Sigmoid colon (tissue), 6 donors: ENCODE measurements at regions not wholly inside any gene's neighbourhood (a gene's known extent, or its start where the extent isn't known, plus 50 kb on each side); places are given as distances from the start of the nearest gene placed in this dataset.

Experiments used
- DNase-seq: peaks from one replicate; pipeline ENCODE4 v3.0.0-alpha.2; 2019
- H3K27ac ChIP-seq, 4 donors: fragments of 200-600 bp; sonication (generic); one replicate each; pipeline ENCODE4 v1.5.1; 2016 to 2019; ENCODE audit warnings: mild to moderate bottlenecking in 1 of 4
- H3K27me3 ChIP-seq, 3 donors: fragments of 200-600 bp; sonication (generic); one replicate each; pipeline ENCODE4 v1.5.1; 2019; ENCODE audit warnings: mild to moderate bottlenecking in 1 of 3
- H3K36me3 ChIP-seq, 4 donors: fragments of 200-600 bp; sonication (generic); one replicate each; pipeline ENCODE4 v1.5.1; 2016 to 2019
- H3K4me1 ChIP-seq, 4 donors: fragments of 200-600 bp; sonication (generic); one replicate each; pipeline ENCODE4 v1.5.1; 2017 to 2019
- H3K4me3 ChIP-seq, 4 donors: fragments of 200-600 bp; sonication (generic); one replicate each; pipeline ENCODE4 v1.5.1; 2017 to 2019; ENCODE audit warnings: mild to moderate bottlenecking in 2 of 4, moderate library complexity in 1 of 4
- H3K9me3 ChIP-seq, 4 donors: fragments of 200-600 bp in 3 of 4; sonication (generic) in 3 of 4; one replicate each; pipeline versions ENCODE4 v1.5.1 to v1.6.1; 2013 to 2019
- EP300 ChIP-seq, 4 donors: sonication (generic); formaldehyde crosslinking; IDR thresholded peaks; one replicate each; pipeline ENCODE4 v1.6.1; 2017; ENCODE audit warnings: antibody characterized with exemption in 4 of 4
- POLR2A ChIP-seq, 2 donors: fragments of 450-650 bp; IDR thresholded peaks; one replicate each; pipeline ENCODE4 v1.6.1; 2016; ENCODE audit warnings: antibody characterized with exemption in 2 of 2, mild to moderate bottlenecking in 2 of 2, moderate library complexity in 2 of 2
- POLR2AphosphoS5 ChIP-seq, 4 donors: sonication (generic); formaldehyde crosslinking; IDR thresholded peaks; one replicate each; pipeline ENCODE4 v1.6.1; 2017; ENCODE audit warnings: antibody characterized with exemption in 4 of 4
- WGBS, 2 donors: extraction: QIAGEN DNeasy Blood & Tissue Kit; methylation state at CpG; one replicate each; pipeline ENCODE4 v1.1.7; 2013; 5-methylcytosine and 5-hydroxymethylcytosine counted together
- intact Hi-C: fragments of 100-400 bp; cut with DNase I; formaldehyde crosslinking; loops from one replicate; pipeline ENCODE4 v1.15.1; 2023
- TF ChIP-seq, protein P1 (sequence below), 4 experiments: fragments of 450-650 bp in 3 of 4; fragments of 200-600 bp in 1 of 4; IDR thresholded peaks; one replicate each; pipeline ENCODE4 v1.5.1; 2016 to 2019; ENCODE audit warnings: antibody characterized with exemption in 4 of 4, mild to moderate bottlenecking in 3 of 4, moderate library complexity in 2 of 4
- donor health status: healthy with polysubstance abuse.
- donor health status: healthy.

DNA sequence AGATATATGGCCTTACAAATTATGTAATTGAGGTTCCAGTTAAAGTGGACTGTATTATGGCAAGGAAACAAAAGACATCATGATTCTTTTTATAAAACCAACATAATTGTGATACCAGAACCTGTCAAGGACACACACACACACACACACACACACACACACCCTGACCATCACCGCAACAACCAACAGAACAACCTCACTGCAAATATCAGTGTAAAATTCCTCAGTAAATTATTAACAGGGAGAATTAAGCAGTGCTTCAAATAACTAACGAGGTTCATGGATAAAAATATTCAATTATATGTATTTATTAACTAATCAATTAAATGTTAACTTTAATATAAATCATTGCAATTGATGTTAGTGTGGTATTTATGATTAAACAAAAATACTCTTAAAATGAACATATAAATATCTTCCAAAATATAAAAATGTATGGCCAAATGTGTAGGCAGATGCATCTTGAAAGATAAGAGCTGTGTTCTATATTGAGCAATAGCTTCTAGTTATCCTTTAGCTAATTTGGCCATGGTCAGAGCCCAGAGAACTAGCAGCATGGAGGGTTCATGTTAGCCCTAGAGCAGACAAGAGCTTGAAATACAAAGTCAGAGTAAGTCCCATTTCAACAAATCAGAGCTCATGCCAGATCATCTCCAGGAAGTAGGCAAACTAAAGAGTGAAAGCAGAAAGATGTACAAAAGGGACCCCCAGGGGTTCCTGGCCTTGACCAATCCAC lies 280.5 kb upstream of the ADAMTS16 start:
- no peak for TF ChIP-seq POLR2A (IDR thresholded peaks at IDR 0.05)
- TF ChIP-seq, protein P1, sequence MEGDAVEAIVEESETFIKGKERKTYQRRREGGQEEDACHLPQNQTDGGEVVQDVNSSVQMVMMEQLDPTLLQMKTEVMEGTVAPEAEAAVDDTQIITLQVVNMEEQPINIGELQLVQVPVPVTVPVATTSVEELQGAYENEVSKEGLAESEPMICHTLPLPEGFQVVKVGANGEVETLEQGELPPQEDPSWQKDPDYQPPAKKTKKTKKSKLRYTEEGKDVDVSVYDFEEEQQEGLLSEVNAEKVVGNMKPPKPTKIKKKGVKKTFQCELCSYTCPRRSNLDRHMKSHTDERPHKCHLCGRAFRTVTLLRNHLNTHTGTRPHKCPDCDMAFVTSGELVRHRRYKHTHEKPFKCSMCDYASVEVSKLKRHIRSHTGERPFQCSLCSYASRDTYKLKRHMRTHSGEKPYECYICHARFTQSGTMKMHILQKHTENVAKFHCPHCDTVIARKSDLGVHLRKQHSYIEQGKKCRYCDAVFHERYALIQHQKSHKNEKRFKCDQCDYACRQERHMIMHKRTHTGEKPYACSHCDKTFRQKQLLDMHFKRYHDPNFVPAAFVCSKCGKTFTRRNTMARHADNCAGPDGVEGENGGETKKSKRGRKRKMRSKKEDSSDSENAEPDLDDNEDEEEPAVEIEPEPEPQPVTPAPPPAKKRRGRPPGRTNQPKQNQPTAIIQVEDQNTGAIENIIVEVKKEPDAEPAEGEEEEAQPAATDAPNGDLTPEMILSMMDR (IDR thresholded peaks at IDR 0.05), result no peak
- TF ChIP-seq POLR2AphosphoS5 (IDR thresholded peaks at IDR 0.05), result no peak
- TF ChIP-seq EP300 (IDR thresholded peaks at IDR 0.05), result no peak
- no peaks in the 10 kb centered on the region for H3K36me3 ChIP-seq
- H3K27me3 ChIP-seq, result no peaks in the 10 kb centered on the region
- no peak for DNase-seq
- WGBS, 2 donors, result 52 to 76% methylated on average over 2 of the region's 2 CpGs
- peaks cover 0 to 9% (median 0%) of the 10 kb centered on the region in 4 donors for H3K4me1 ChIP-seq
- H3K27ac ChIP-seq, result no peak overlapping the region
- intact Hi-C loops, result no loop called here
- H3K4me3 ChIP-seq, result no peak overlapping the region
- H3K9me3 ChIP-seq, result no peaks in the 10 kb centered on the region

DNA sequence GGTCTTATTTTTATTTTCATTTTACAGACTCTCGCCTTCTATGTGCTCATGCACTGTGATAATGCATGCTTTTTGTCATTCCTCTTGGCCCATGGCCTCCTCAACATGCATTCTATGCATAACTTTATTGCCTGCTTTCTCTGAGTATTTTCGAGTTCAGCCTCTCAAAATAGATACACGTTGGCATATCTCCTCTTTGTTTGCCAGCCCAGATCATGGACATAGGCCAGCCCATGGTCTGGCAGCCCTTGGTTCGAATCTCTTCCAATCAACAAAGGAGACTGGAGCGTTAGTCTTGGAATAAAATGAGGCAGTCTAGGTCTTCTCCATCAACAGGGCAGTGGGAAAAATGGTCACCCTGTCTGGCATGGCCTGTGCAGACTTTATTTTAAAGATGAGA lies 279.5 kb upstream of the ADAMTS16 start:
- TF ChIP-seq, protein P1 (IDR thresholded peaks at IDR 0.05), result no peak
- no peak for TF ChIP-seq POLR2AphosphoS5 (IDR thresholded peaks at IDR 0.05)
- TF ChIP-seq POLR2A (IDR thresholded peaks at IDR 0.05), result no peak
- no peak for TF ChIP-seq EP300 (IDR thresholded peaks at IDR 0.05)
- WGBS, 2 donors, result 38 to 69% methylated on average over 5 of the region's 5 CpGs
- Histone ChIP-seq H3K36me3 (no peaks in the 10 kb centered on the region), H3K4me3 (no peak overlapping the region), H3K27me3 (no peaks in the 10 kb centered on the region), H3K4me1 (peaks cover 0 to 9% (median 0%) of the 10 kb centered on the region in 4 donors), H3K9me3 (no peaks in the 10 kb centered on the region), H3K27ac (no peak overlapping the region)
- DNase-seq, result no peak
- intact Hi-C loops, result no loop called here

DNA sequence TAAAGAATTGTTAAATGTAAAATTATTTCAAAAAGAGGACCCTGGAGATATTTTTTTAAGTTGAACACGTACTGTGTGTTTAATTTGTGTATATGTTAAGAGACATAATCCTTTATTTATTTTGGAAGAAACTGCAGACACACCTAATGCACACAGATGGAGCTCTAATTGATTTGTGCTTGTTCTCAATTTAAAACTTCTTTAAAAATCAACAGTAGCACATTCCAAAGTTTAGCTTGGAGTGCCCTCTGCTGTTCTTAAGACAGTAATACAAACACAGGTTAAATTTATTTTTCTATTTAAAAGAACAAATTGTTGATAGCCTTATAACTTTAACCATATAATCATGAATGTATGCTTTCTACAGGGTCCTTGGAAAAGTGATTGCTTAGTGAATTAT lies 277.6 kb upstream of the ADAMTS16 start:
- peaks cover 0 to 3% (median 0%) of the 10 kb centered on the region in 4 donors for H3K9me3 ChIP-seq
- WGBS, 2 donors, result 0 to 7% methylated on average over 1 of the region's 1 CpG
- TF ChIP-seq, protein P1 (IDR thresholded peaks at IDR 0.05), result peak in 2 of 4 experiments; percentile 32 to 41
- TF ChIP-seq EP300 (IDR thresholded peaks at IDR 0.05), result no peak
- H3K4me3 ChIP-seq, result no peak overlapping the region
- peaks cover 0 to 9% (median 0%) of the 10 kb centered on the region in 4 donors for H3K4me1 ChIP-seq
- intact Hi-C loops, result no loop called here
- DNase-seq, result no peak
- no peaks in the 10 kb centered on the region for H3K36me3 ChIP-seq
- H3K27me3 ChIP-seq, result no peaks in the 10 kb centered on the region
- no peak overlapping the region for H3K27ac ChIP-seq

DNA sequence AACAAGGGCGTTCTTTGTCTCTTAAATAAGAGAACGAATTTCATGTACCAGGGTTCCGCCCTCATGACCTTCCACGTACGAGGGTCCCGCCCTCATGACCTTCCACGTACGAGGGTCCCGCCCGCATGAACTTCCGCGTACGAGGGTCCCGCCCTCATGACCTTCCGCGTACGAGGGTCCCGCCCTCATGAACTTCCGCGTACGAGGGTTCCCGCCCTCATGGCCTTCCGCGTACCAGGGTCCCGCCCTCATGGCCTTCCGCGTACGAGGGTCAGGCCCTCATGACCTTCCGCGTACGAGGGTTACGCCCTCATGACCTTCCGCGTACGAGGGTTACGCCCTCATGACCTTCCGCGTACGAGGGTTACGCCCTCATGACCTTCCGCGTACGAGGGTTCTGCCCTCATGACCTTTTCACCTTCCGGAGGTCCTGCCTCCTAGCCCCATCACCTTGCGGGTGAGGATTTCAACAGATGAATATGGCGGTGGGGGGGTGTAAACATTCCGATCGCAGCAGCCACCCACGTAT lies 273.9 kb upstream of the ADAMTS16 start:
- Histone ChIP-seq H3K4me3 (no peak overlapping the region), H3K4me1 (no peaks in the 10 kb centered on the region), H3K27ac (no peak overlapping the region), H3K36me3 (no peaks in the 10 kb centered on the region), H3K27me3 (no peaks in the 10 kb centered on the region), H3K9me3 (peaks cover 0 to 3% (median 0%) of the 10 kb centered on the region in 4 donors)
- intact Hi-C loops, result loop anchor here (5.0 kb wide), 1 partner anchor 556 kb away; the partner anchor contains the start of gene ICE1
- TF ChIP-seq POLR2A (IDR thresholded peaks at IDR 0.05) (no peak), POLR2AphosphoS5 (IDR thresholded peaks at IDR 0.05) (no peak), EP300 (IDR thresholded peaks at IDR 0.05) (no peak)
- TF ChIP-seq, protein P1 (IDR thresholded peaks at IDR 0.05), result no peak
- WGBS, 2 donors, result 96 to 97% methylated on average over 49 of the region's 49 CpGs
- no peak for DNase-seq
